Hepatocyte (in vitro differentiated cells): ENCODE measurements at regions not wholly inside any gene's neighbourhood (a gene's known extent, or its start where the extent isn't known, plus 50 kb on each side); places are given as distances from the start of the nearest gene placed in this dataset.

Experiments used
- DNase-seq: peaks from one replicate; pipeline ENCODE4 v3.0.0-alpha.2; 2016; ENCODE audit warnings: low spot score
- H2AFZ ChIP-seq: fragments of 200-600 bp; sonication (generic); 2 replicates; pipeline ENCODE4 v1.6.0; 2016; ENCODE audit warnings: antibody characterized with exemption, mild to moderate bottlenecking
- H3K27ac ChIP-seq: fragments of 200-600 bp; sonication (generic); 2 replicates; pipeline ENCODE4 v1.5.1; 2016; ENCODE audit warnings: mild to moderate bottlenecking
- H3K27me3 ChIP-seq: fragments of 200-600 bp; sonication (generic); 2 replicates; pipeline ENCODE4 v1.6.1; 2016
- H3K36me3 ChIP-seq: fragments of 200-600 bp; sonication (generic); replicated peaks from 2 replicates; pipeline ENCODE4 v1.5.1; 2016; ENCODE audit warnings: low read depth; ENCODE audit not compliant: insufficient read depth
- H3K4me1 ChIP-seq: fragments of 200-600 bp; sonication (generic); 2 replicates; pipeline ENCODE4 v1.5.1; 2016; ENCODE audit warnings: mild to moderate bottlenecking, moderate library complexity; ENCODE audit not compliant: insufficient read depth
- H3K4me2 ChIP-seq: fragments of 200-600 bp; sonication (generic); 2 replicates; pipeline ENCODE4 v1.6.0; 2016
- H3K4me3 ChIP-seq: fragments of 200-600 bp; sonication (generic); 2 replicates; pipeline ENCODE4 v1.5.1; 2016; ENCODE audit warnings: mild to moderate bottlenecking
- H3K79me2 ChIP-seq: fragments of 200-600 bp; sonication (generic); 2 replicates; pipeline ENCODE4 v1.6.0; 2017; ENCODE audit warnings: mild to moderate bottlenecking
- H3K9me2 ChIP-seq: fragments of 200-600 bp; sonication (generic); replicated peaks from 2 replicates; pipeline ENCODE4 v1.6.0; 2017; ENCODE audit warnings: mild to moderate bottlenecking; ENCODE audit not compliant: insufficient read depth
- H3K9me3 ChIP-seq: fragments of 200-600 bp; sonication (generic); 2 replicates; pipeline ENCODE4 v1.5.1; 2016; ENCODE audit warnings: low read depth, mild to moderate bottlenecking
- H4K20me1 ChIP-seq: fragments of 200-600 bp; sonication (generic); 2 replicates; pipeline ENCODE4 v1.6.0; 2016; ENCODE audit warnings: mild to moderate bottlenecking; ENCODE audit not compliant: insufficient read depth, poor library complexity, severe bottlenecking
- EZH2 ChIP-seq: fragments of 200-600 bp; sonication (generic); IDR thresholded peaks from 2 replicates; pipeline ENCODE4 v1.6.1; 2016; ENCODE audit warnings: antibody characterized with exemption, mild to moderate bottlenecking, borderline replicate concordance
- EZH2phosphoT487 ChIP-seq: fragments of 200-600 bp; sonication (generic); IDR thresholded peaks from one replicate; pipeline ENCODE4 v1.6.1; 2018; ENCODE audit warnings: antibody characterized with exemption, mild to moderate bottlenecking, low read depth, moderate library complexity; ENCODE audit not compliant: unreplicated experiment, severe bottlenecking
- WGBS: methylation state at CpG from one replicate; pipeline ENCODE4 v1.1.6; 2016; ENCODE audit warnings: low lambda C conversion rate; ENCODE audit errors: missing lambda C conversion rate; 5-methylcytosine and 5-hydroxymethylcytosine counted together
- TF ChIP-seq, protein P1 (sequence below): fragments of 200-600 bp; sonication (generic); IDR thresholded peaks from 2 replicates; pipeline ENCODE4 v1.5.1; 2016; ENCODE audit warnings: antibody characterized with exemption, mild to moderate bottlenecking; ENCODE audit not compliant: poor library complexity

DNA sequence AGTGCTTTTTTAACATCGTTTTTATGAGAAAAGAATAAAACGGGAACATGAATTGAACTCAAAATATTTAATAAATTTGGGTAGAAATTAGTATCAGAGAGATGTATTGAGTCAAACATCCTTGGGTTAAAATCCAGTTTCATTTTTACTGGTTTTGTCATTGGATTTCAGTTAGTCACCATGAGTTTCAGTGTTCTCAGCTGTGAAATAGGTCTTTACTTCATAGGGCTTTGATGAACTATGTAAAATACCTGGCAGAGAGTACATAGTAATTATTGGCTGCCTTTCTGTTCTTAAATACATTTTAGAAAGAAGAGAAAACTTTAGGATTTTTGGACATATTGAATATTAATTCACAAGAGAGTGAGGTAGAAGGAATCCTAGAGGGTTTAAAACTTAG, 105.8 kb downstream of the TANC2 start:
- WGBS, result 96% methylated on average over 2 of the region's 2 CpGs
- Histone ChIP-seq H3K36me3 (no peaks in the 10 kb centered on the region), H4K20me1 (no peaks in the 10 kb centered on the region), H3K4me1 (no peaks in the 10 kb centered on the region), H3K9me3 (no peaks in the 10 kb centered on the region), H3K4me3 (no peak overlapping the region), H3K9me2 (no peaks in the 10 kb centered on the region), H3K27ac (no peak overlapping the region), H2AFZ (no peak overlapping the region), H3K27me3 (no peaks in the 10 kb centered on the region), H3K79me2 (no peaks in the 10 kb centered on the region), H3K4me2 (no peak overlapping the region)
- DNase-seq, result no peak
- TF ChIP-seq, protein P1, sequence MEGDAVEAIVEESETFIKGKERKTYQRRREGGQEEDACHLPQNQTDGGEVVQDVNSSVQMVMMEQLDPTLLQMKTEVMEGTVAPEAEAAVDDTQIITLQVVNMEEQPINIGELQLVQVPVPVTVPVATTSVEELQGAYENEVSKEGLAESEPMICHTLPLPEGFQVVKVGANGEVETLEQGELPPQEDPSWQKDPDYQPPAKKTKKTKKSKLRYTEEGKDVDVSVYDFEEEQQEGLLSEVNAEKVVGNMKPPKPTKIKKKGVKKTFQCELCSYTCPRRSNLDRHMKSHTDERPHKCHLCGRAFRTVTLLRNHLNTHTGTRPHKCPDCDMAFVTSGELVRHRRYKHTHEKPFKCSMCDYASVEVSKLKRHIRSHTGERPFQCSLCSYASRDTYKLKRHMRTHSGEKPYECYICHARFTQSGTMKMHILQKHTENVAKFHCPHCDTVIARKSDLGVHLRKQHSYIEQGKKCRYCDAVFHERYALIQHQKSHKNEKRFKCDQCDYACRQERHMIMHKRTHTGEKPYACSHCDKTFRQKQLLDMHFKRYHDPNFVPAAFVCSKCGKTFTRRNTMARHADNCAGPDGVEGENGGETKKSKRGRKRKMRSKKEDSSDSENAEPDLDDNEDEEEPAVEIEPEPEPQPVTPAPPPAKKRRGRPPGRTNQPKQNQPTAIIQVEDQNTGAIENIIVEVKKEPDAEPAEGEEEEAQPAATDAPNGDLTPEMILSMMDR, result no peak

DNA sequence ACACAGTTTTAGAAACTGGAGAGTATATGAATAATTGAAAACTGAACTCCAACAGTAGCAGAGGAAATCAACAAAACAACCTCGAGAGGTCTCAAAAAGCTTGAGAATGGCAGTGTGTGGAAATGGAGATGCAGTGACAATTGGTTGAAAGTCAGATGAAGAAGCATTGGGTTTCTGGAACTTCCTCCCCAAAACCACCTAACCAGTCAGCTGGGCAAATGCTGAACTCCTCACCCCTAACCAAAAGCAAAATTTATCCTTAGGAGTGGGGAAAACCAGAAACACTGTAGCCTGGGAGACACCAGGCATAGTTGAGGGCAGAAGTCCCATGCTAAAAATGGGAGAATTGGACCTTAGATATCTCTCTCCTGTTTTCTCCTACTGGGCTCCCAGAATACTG, 109.9 kb downstream of the TANC2 start:
- 86% methylated on average over 1 of the region's 1 CpG for WGBS
- Histone ChIP-seq H3K9me2 (no peaks in the 10 kb centered on the region), H3K4me1 (no peaks in the 10 kb centered on the region), H4K20me1 (no peaks in the 10 kb centered on the region), H3K27ac (no peak overlapping the region), H3K4me3 (no peak overlapping the region), H3K27me3 (no peaks in the 10 kb centered on the region), H2AFZ (no peak overlapping the region), H3K4me2 (no peak overlapping the region), H3K79me2 (no peaks in the 10 kb centered on the region), H3K36me3 (no peaks in the 10 kb centered on the region), H3K9me3 (no peaks in the 10 kb centered on the region)
- TF ChIP-seq EZH2 (no peak), EZH2phosphoT487 (no peak)
- TF ChIP-seq, protein P1, result no peak
- DNase-seq, result no peak

DNA sequence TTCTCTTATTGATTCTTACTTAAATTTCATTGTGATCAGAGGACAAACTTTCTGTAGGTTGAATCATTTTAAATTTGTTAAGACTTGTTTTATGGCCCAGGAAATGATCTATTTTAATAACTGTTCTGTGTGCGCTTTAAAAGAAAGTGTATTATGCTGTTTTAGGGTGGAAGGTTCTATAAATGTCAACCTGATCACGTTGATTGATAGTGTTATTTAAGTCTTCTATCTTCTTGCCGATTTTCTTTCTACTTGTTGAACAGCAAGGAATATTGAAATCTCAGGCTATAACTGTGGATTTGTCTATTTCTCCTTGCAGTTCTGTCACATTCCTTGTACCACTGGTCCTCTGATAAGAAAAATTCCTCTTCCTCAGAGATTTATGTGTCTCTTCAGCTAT, 112.7 kb downstream of the TANC2 start:
- Histone ChIP-seq H3K9me3 (no peaks in the 10 kb centered on the region), H3K4me3 (no peak overlapping the region), H3K4me2 (no peak overlapping the region), H4K20me1 (no peaks in the 10 kb centered on the region), H3K27me3 (no peaks in the 10 kb centered on the region), H3K36me3 (no peaks in the 10 kb centered on the region), H3K27ac (no peak overlapping the region), H2AFZ (no peak overlapping the region), H3K4me1 (no peaks in the 10 kb centered on the region), H3K79me2 (no peaks in the 10 kb centered on the region), H3K9me2 (no peaks in the 10 kb centered on the region)
- TF ChIP-seq EZH2 (no peak), EZH2phosphoT487 (no peak)
- TF ChIP-seq, protein P1, result no peak
- 70% methylated on average over 3 of the region's 3 CpGs for WGBS
- DNase-seq, result no peak

DNA sequence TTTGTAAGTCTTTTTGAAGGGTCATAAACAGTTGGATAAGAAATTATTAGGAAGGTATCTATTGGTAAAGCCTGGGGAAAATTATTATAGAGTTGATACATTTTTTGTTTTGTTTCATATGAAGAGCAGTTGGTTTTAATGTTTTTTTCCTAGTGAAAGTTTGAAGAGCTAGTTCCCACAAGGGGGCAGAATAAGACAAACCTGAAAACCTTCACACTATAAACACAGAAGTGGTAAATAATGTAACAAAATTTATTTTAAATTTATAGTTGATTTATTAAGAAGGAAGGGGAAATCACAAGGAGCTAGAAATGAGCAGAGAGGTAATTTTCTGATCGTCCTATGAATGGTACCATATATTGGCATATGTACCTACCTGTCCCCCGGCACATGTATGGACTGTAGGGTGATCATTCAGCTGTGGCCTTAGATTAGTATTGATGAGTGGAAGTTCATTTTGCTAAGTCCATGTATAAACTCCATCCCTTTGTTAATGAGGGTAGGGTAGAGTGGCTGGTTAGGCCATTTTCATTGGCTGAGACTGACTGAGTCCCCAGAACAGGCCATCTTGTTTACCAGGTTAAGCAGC, 116.3 kb downstream of the TANC2 start:
- Histone ChIP-seq H3K79me2 (peaks cover 3% of the 10 kb centered on the region), H4K20me1 (no peaks in the 10 kb centered on the region), H3K9me3 (no peaks in the 10 kb centered on the region), H3K27me3 (no peaks in the 10 kb centered on the region), H2AFZ (no peak overlapping the region), H3K27ac (no peak overlapping the region), H3K4me2 (no peak overlapping the region), H3K9me2 (no peaks in the 10 kb centered on the region), H3K4me3 (no peak overlapping the region), H3K36me3 (no peaks in the 10 kb centered on the region), H3K4me1 (no peaks in the 10 kb centered on the region)
- TF ChIP-seq, protein P1, result peak; percentile 61
- TF ChIP-seq EZH2 (no peak), EZH2phosphoT487 (no peak)
- DNase-seq, result peak; percentile 17
- 92% methylated on average over 2 of the region's 2 CpGs for WGBS
